Endothelial cell of umbilical vein (primary cell): ENCODE measurements at regions not wholly inside any gene's neighbourhood (a gene's known extent, or its start where the extent isn't known, plus 50 kb on each side); places are given as distances from the start of the nearest gene placed in this dataset.

Experiments used
- CTCF ChIP-seq, 2 donors: IDR thresholded peaks; 1 replicate in 1 of 2; 2 replicates in 1 of 2; pipeline ENCODE4 v1.5.1; 2011; ENCODE audit warnings: low read length in 2 of 2, mild to moderate bottlenecking in 2 of 2, moderate library complexity in 2 of 2, control low read depth in 1 of 2, inconsistent platforms in 1 of 2, low read depth in 1 of 2; ENCODE audit not compliant: insufficient read depth in 1 of 2; ENCODE audit errors: extremely low read depth in 1 of 2
- EZH2 ChIP-seq: IDR thresholded peaks from 2 replicates; pipeline ENCODE4 v1.6.1; 2012; ENCODE audit warnings: borderline replicate concordance, low read depth, mild to moderate bottlenecking, moderate library complexity, low read length, inconsistent platforms; ENCODE audit not compliant: severe bottlenecking
- FOS ChIP-seq: IDR thresholded peaks from 2 replicates; pipeline ENCODE4 v1.6.1; 2011; ENCODE audit warnings: mild to moderate bottlenecking, low read length, moderate library complexity, borderline replicate concordance; ENCODE audit not compliant: insufficient read depth
- GATA2 ChIP-seq: IDR thresholded peaks from 2 replicates; pipeline ENCODE4 v1.7.0; 2011; ENCODE audit warnings: low read depth, mild to moderate bottlenecking, moderate library complexity, mixed read lengths, low read length; ENCODE audit not compliant: insufficient read length, insufficient read depth
- JUN ChIP-seq: IDR thresholded peaks from 2 replicates; pipeline ENCODE4 v1.6.1; 2011; ENCODE audit warnings: borderline replicate concordance, low read depth; ENCODE audit not compliant: insufficient read length, insufficient read depth
- MAX ChIP-seq: IDR thresholded peaks from 2 replicates; pipeline ENCODE4 v1.6.1; 2011; ENCODE audit not compliant: insufficient read depth, insufficient read length
- MYC ChIP-seq: IDR thresholded peaks from one replicate; pipeline ENCODE4 v1.6.1; 2011; ENCODE audit warnings: mild to moderate bottlenecking, low read depth, low read length
- POLR2A ChIP-seq: IDR thresholded peaks from 2 replicates; pipeline ENCODE4 v1.6.1; 2012; ENCODE audit warnings: low read depth, mild to moderate bottlenecking, control low read depth, low read length
- POLR2AphosphoS5 ChIP-seq: IDR thresholded peaks from 2 replicates; pipeline ENCODE4 v1.6.1; 2012; ENCODE audit warnings: low read depth, mild to moderate bottlenecking, control low read depth, low read length, moderate library complexity; ENCODE audit not compliant: insufficient read depth

- TF ChIP-seq CTCF (IDR thresholded peaks at IDR 0.05; ENCODE audit: extremely low read depth in 1 of 2, insufficient read depth in 1 of 2, low read depth in 1 of 2, low read length in 2 of 2) (no peak), POLR2AphosphoS5 (no peak), MAX (no peak), EZH2 (no peak), POLR2A (no peak), MYC (no peak), FOS (no peak), GATA2 (no peak), JUN (no peak)
These were observed 66.1 kb upstream of the FRG1 start for GRCh38 chr4:189874591-189874990.
